IMR-90 (cell line): ENCODE measurements at regions not wholly inside any gene's neighbourhood (a gene's known extent, or its start where the extent isn't known, plus 50 kb on each side); places are given as distances from the start of the nearest gene placed in this dataset.

ENCODE experiments used
- ATAC-seq: fragments of 200-7000 bp; cut with Tn5 transposase; 2 replicates; pipeline ENCODE4 v1.9.1; 2020; ENCODE audit warnings: low read depth, mild to moderate bottlenecking, moderate library complexity
- BruUV-seq: library from RNA; stranded (reverse); fragments of 400-500 nt; replicated peaks from 2 replicates; lab custom pipeline; 2021; lab: Mats Ljungman, UMichigan
- CTCF ChIA-PET: fragments of 300-600 bp; formaldehyde crosslinking; extraction: SDS; loops from one replicate; lab custom pipeline; 2021; ENCODE audit warnings: antibody characterized with exemption; lab: Yijun Ruan, JAX
- POLR2A ChIA-PET: fragments of 300-600 bp; sonication (Branson Sonifier 250); formaldehyde crosslinking; loops from one replicate; lab custom pipeline; 2022; ENCODE audit warnings: antibody characterized with exemption; ENCODE audit not compliant: unreplicated experiment; lab: Charles Lee
- DNase-seq: peaks from one replicate; pipeline ENCODE4 v3.0.0; 2013
- H2AFZ ChIP-seq: replicated peaks from 2 replicates; pipeline ENCODE3; 2013; ENCODE audit warnings: low read length, mild to moderate bottlenecking; ENCODE audit not compliant: poor library complexity
- H2AK5ac ChIP-seq: 2 replicates; pipeline ENCODE4 v1.6.1; 2013; ENCODE audit warnings: low read depth, low read length, inconsistent platforms
- H2AK9ac ChIP-seq: replicated peaks from 2 replicates; pipeline ENCODE3; 2013; ENCODE audit warnings: mild to moderate bottlenecking, low read depth, low read length, moderate library complexity; ENCODE audit not compliant: poor library complexity
- H2BK120ac ChIP-seq: 2 replicates; pipeline ENCODE4 v1.6.1; 2013; ENCODE audit warnings: low read depth, low read length, inconsistent platforms
- H2BK15ac ChIP-seq: 3 replicates; pipeline ENCODE4 v1.6.1; 2013; ENCODE audit warnings: low read depth, low read length, inconsistent platforms
- H2BK20ac ChIP-seq: 2 replicates; pipeline ENCODE4 v1.6.1; 2013; ENCODE audit warnings: low read depth, mild to moderate bottlenecking, inconsistent platforms, low read length, moderate library complexity
- H2BK5ac ChIP-seq: 2 replicates; pipeline ENCODE4 v1.6.1; 2013; ENCODE audit warnings: mild to moderate bottlenecking, low read depth, low read length, inconsistent platforms; ENCODE audit not compliant: poor library complexity, severe bottlenecking
- H3K14ac ChIP-seq: replicated peaks from 2 replicates; pipeline ENCODE4 v1.6.1; 2013; ENCODE audit warnings: low read depth, low read length, inconsistent platforms
- H3K18ac ChIP-seq: 2 replicates; pipeline ENCODE4 v1.6.1; 2013; ENCODE audit warnings: low read depth, low read length, control low read depth
- H3K23ac ChIP-seq: 2 replicates; pipeline ENCODE4 v1.6.1; 2013; ENCODE audit warnings: low read depth, low read length, inconsistent platforms
- H3K27ac ChIP-seq: 2 replicates; pipeline ENCODE4 v1.5.1; 2013; ENCODE audit warnings: mild to moderate bottlenecking, control low read depth, low read length; ENCODE audit not compliant: insufficient read depth
- H3K27me3 ChIP-seq: 2 replicates; pipeline ENCODE4 v1.6.1; 2013; ENCODE audit warnings: low read length; ENCODE audit not compliant: control insufficient read depth, insufficient read depth
- H3K36me3 ChIP-seq: 2 replicates; pipeline ENCODE4 v1.6.1; 2013; ENCODE audit warnings: low read length, mixed read lengths; ENCODE audit not compliant: control insufficient read depth, insufficient read depth
- H3K4ac ChIP-seq: 2 replicates; pipeline ENCODE4 v1.6.1; 2013; ENCODE audit warnings: low read depth, low read length, inconsistent platforms
- H3K4me1 ChIP-seq: 2 replicates; pipeline ENCODE4 v1.6.1; 2013; ENCODE audit warnings: low read length, mixed read lengths; ENCODE audit not compliant: control insufficient read depth, insufficient read depth
- H3K4me2 ChIP-seq: 2 replicates; pipeline ENCODE4 v1.6.1; 2013; ENCODE audit warnings: low read depth, mild to moderate bottlenecking, control low read depth, low read length, moderate library complexity
- H3K4me3 ChIP-seq: 2 replicates; pipeline ENCODE4 v1.5.1; 2013; ENCODE audit warnings: low read depth, mild to moderate bottlenecking, control low read depth, low read length, moderate library complexity; ENCODE audit not compliant: insufficient read depth
- H3K56ac ChIP-seq: 2 replicates; pipeline ENCODE4 v1.6.1; 2013; ENCODE audit warnings: low read length, inconsistent platforms; ENCODE audit not compliant: insufficient read depth; ENCODE audit errors: extremely low read depth
- H3K79me1 ChIP-seq, 2 experiments: 2 replicates each; pipeline ENCODE4 v1.6.1; 2013; ENCODE audit warnings: low read length in 2 of 2, inconsistent platforms in 1 of 2, low read depth in 1 of 2
- H3K9ac ChIP-seq: 2 replicates; pipeline ENCODE4 v1.6.1; 2013; ENCODE audit warnings: low read depth, low read length, control low read depth
- H3K9me1 ChIP-seq: 2 replicates; pipeline ENCODE4 v1.6.1; 2013; ENCODE audit warnings: low read length, inconsistent platforms; ENCODE audit not compliant: insufficient read depth
- H3K9me3 ChIP-seq: 2 replicates; pipeline ENCODE4 v1.6.1; 2013; ENCODE audit warnings: low read length; ENCODE audit not compliant: control insufficient read depth, insufficient read depth
- H4K20me1 ChIP-seq: 2 replicates; pipeline ENCODE4 v1.6.1; 2013; ENCODE audit warnings: low read length, inconsistent platforms; ENCODE audit not compliant: insufficient read depth
- H4K5ac ChIP-seq: 2 replicates; pipeline ENCODE4 v1.6.1; 2013; ENCODE audit warnings: mild to moderate bottlenecking, low read depth, low read length, control low read depth
- H4K8ac ChIP-seq, 2 experiments: 2 replicates each; pipeline ENCODE4 v1.6.1; 2013; ENCODE audit warnings: low read depth in 2 of 2, low read length in 2 of 2, control low read depth in 1 of 2, inconsistent platforms in 1 of 2
- H4K91ac ChIP-seq: 2 replicates; pipeline ENCODE4 v1.6.1; 2013; ENCODE audit warnings: low read depth, low read length, inconsistent platforms; ENCODE audit not compliant: insufficient read depth
- POLR2A ChIP-seq: IDR thresholded peaks from 2 replicates; pipeline ENCODE4 v1.6.1; 2012; ENCODE audit warnings: mild to moderate bottlenecking, low read depth, low read length
- RCOR1 ChIP-seq: IDR thresholded peaks from 2 replicates; pipeline ENCODE4 v1.6.1; 2012; ENCODE audit warnings: mild to moderate bottlenecking, low read length, improper control_type of control experiment; ENCODE audit not compliant: insufficient replicate concordance
- WGBS, 2 experiments: methylation state at CpG; one replicate each; pipeline versions ENCODE4 v1.1.5 to v1.1.7; 2013; ENCODE audit warnings: missing lambda C conversion rate in 2 of 2; ENCODE audit not compliant: insufficient read length in 1 of 2; ENCODE audit errors: extremely low coverage in 2 of 2; 5-methylcytosine and 5-hydroxymethylcytosine counted together
- dilution Hi-C: fragments of 300-500 bp; cut with HindIII; formaldehyde crosslinking; loops from one replicate; pipeline ENCODE4 v1.14.3; 2018; ENCODE audit warnings: low sequenced_read_pairs; ENCODE audit not compliant: unreplicated experiment
- in situ Hi-C: fragments of 300-500 bp; cut with MboI; formaldehyde crosslinking; loops from 3 replicates; pipeline ENCODE4 v1.14.3; 2019; ENCODE audit warnings: low sequenced_read_pairs, inconsistent platforms, mixed read lengths
- intact Hi-C: fragments of 100-400 bp; cut with micrococcal nuclease; formaldehyde crosslinking; loops from 2 replicates; pipeline ENCODE4 v1.10.0; 2022

- ChIA-PET CTCF (interaction anchor here (1.2 kb wide), 1 partner anchor 11 kb away, joined by 6 read pairs; no protein-coding TSS in a partner anchor), POLR2A (no interaction called here)
- H3K9ac ChIP-seq: no peak overlapping the region
- no peak overlapping the region for H4K8ac ChIP-seq
- no peak overlapping the region for H3K14ac ChIP-seq
- in situ Hi-C loops (no loop called here), intact Hi-C loops (no loop called here), dilution Hi-C loops (no loop called here)
- TF ChIP-seq RCOR1 (no peak), POLR2A (no peak)
- H2AK5ac ChIP-seq: no peak overlapping the region
- H3K9me1 ChIP-seq: no peaks in the 10 kb centered on the region
- no peak overlapping the region for H2AFZ ChIP-seq
- no peak overlapping the region for H4K91ac ChIP-seq
- H2BK15ac ChIP-seq: no peak overlapping the region
- no peak overlapping the region for H2BK5ac ChIP-seq
- H3K36me3 ChIP-seq: no peaks in the 10 kb centered on the region
- no peaks in the 10 kb centered on the region for H4K20me1 ChIP-seq
- no peaks in the 10 kb centered on the region; the same call in 1 of the 2 replicates for H3K9me3 ChIP-seq
- no peak overlapping the region for H3K56ac ChIP-seq
- ATAC-seq: no peak
- H3K79me1 ChIP-seq: no peaks in the 10 kb centered on the region
- peak; percentile 19 for DNase-seq
- peaks cover 8% of the 10 kb centered on the region for H3K27me3 ChIP-seq
- H2BK120ac ChIP-seq: no peak overlapping the region
- BruUV-seq: no TSS peak
- no peak overlapping the region for H3K23ac ChIP-seq
- H3K4me2 ChIP-seq: no peak overlapping the region
- H3K4ac ChIP-seq: no peak overlapping the region
- H3K4me1 ChIP-seq: no peaks in the 10 kb centered on the region
- no peak overlapping the region for H3K27ac ChIP-seq
- no peak overlapping the region for H2BK20ac ChIP-seq
- no peak overlapping the region for H4K5ac ChIP-seq
- no peak overlapping the region for H2AK9ac ChIP-seq
- H3K4me3 ChIP-seq: no peak overlapping the region
- 77% methylated on average over 6 of the region's 10 CpGs; no CpG with 5 or more reads in 1 of the 2 experiments for WGBS, 2 experiments
- H3K18ac ChIP-seq: no peak overlapping the region
Observed at GRCh38 chr6:14058029-14058695, 59.4 kb upstream of the CD83 start.
